H1 (cell line): ENCODE measurements at regions not wholly inside any gene's neighbourhood (a gene's known extent, or its start where the extent isn't known, plus 50 kb on each side); places are given as distances from the start of the nearest gene placed in this dataset.

Experiments
- CTCF ChIA-PET: fragments of 300-600 bp; sonication (Branson Sonifier 250); formaldehyde crosslinking; loops from one replicate; lab custom pipeline; 2021; ENCODE audit not compliant: partially characterized antibody; lab: Charles Lee
- POLR2A ChIA-PET: fragments of 300-600 bp; sonication (Branson Sonifier 250); formaldehyde crosslinking; loops from one replicate; lab custom pipeline; 2021; ENCODE audit warnings: inconsistent platforms; ENCODE audit not compliant: partially characterized antibody; lab: Charles Lee
- DNase-seq, 2 experiments: peaks; one replicate each; pipeline versions ENCODE4 v3.0.0 to v3.0.0-alpha.2; 2010 to 2022; ENCODE audit warnings: low spot score in 2 of 2, low read depth in 1 of 2, mixed read lengths in 1 of 2
- FAIRE-seq: peaks from 2 replicates; lab custom pipeline; 2011; peaks lifted over from hg19 to GRCh38; lab: Jason Lieb, UNC
- H2AFZ ChIP-seq: 2 replicates; pipeline ENCODE4 v1.8.1; 2012; ENCODE audit warnings: low read length, inconsistent platforms
- H2AK5ac ChIP-seq: 2 replicates; pipeline ENCODE4 v1.6.1; 2013; ENCODE audit warnings: low read depth, low read length
- H2BK120ac ChIP-seq: replicated peaks from 2 replicates; pipeline ENCODE3; 2013; ENCODE audit warnings: low read depth, low read length, inconsistent platforms
- H2BK12ac ChIP-seq: 2 replicates; pipeline ENCODE4 v1.6.1; 2013; ENCODE audit warnings: low read depth, low read length
- H2BK15ac ChIP-seq: 2 replicates; pipeline ENCODE4 v1.6.1; 2013; ENCODE audit warnings: low read length
- H2BK20ac ChIP-seq: 2 replicates; pipeline ENCODE4 v1.6.1; 2013; ENCODE audit warnings: low read length
- H2BK5ac ChIP-seq: 2 replicates; pipeline ENCODE4 v1.6.1; 2013; ENCODE audit warnings: low read depth, low read length
- H3K14ac ChIP-seq: 2 replicates; pipeline ENCODE4 v1.6.1; 2013; ENCODE audit warnings: inconsistent platforms; ENCODE audit not compliant: insufficient read length
- H3K18ac ChIP-seq: 2 replicates; pipeline ENCODE4 v1.6.1; 2013; ENCODE audit warnings: low read length; ENCODE audit errors: extremely low read depth
- H3K23ac ChIP-seq: 2 replicates; pipeline ENCODE4 v1.6.1; 2013; ENCODE audit warnings: inconsistent platforms; ENCODE audit not compliant: insufficient read length
- H3K23me2 ChIP-seq: 2 replicates; pipeline ENCODE4 v1.6.1; 2013; ENCODE audit warnings: low read depth, low read length
- H3K27ac ChIP-seq: 2 replicates; pipeline ENCODE4 v1.6.1; 2011; ENCODE audit warnings: low read depth, low read length, inconsistent platforms
- H3K27me3 ChIP-seq, 4 experiments: replicated peaks in 1 of 4; 1 replicate in 1 of 4; 2 replicates in 3 of 4; pipeline versions ENCODE4 v1.6.1 to v1.8.1; 2011 to 2013; ENCODE audit warnings: low read length in 3 of 4, mild to moderate bottlenecking in 3 of 4, inconsistent platforms in 2 of 4, mixed read lengths in 2 of 4, moderate library complexity in 1 of 4; ENCODE audit not compliant: control insufficient read depth in 3 of 4, insufficient read depth in 3 of 4; ENCODE audit errors: extremely low read depth in 1 of 4
- H3K36me3 ChIP-seq, 4 experiments: 2 replicates each; pipeline versions ENCODE4 v1.6.1 to v1.8.1; 2011 to 2013; ENCODE audit warnings: mild to moderate bottlenecking in 4 of 4, low read length in 3 of 4, moderate library complexity in 2 of 4, control low read depth in 1 of 4, inconsistent platforms in 1 of 4; ENCODE audit not compliant: insufficient read depth in 4 of 4, control insufficient read depth in 2 of 4
- H3K4ac ChIP-seq: replicated peaks from 2 replicates; pipeline ENCODE3; 2013; ENCODE audit warnings: low read length, low read depth, mixed read lengths, inconsistent platforms; ENCODE audit not compliant: insufficient read length
- H3K4me1 ChIP-seq, 4 experiments: replicated peaks in 1 of 4; 1 replicate in 1 of 4; 2 replicates in 3 of 4; pipeline versions ENCODE4 v1.6.1 to v1.8.1; 2011 to 2013; ENCODE audit warnings: low read length in 3 of 4, inconsistent platforms in 2 of 4, mixed read lengths in 1 of 4; ENCODE audit not compliant: insufficient read depth in 4 of 4, control insufficient read depth in 3 of 4
- H3K4me2 ChIP-seq, 2 experiments: 2 replicates each; pipeline versions ENCODE4 v1.6.1 to v1.8.1; 2011 to 2013; ENCODE audit warnings: low read depth in 2 of 2, low read length in 2 of 2, control low read depth in 1 of 2, inconsistent platforms in 1 of 2, mild to moderate bottlenecking in 1 of 2; ENCODE audit not compliant: insufficient read depth in 1 of 2
- H3K4me3 ChIP-seq, 4 experiments: fragments of 200-600, 300-600 bp in 1 of 4; sonication (generic), shearing (Covaris generic), sonication (Bioruptor Twin) in 1 of 4; 2 replicates each; pipeline versions ENCODE4 v1.5.1 to v1.8.1; 2011 to 2016; ENCODE audit warnings: low read length in 4 of 4, low read depth in 3 of 4, control low read depth in 2 of 4, inconsistent platforms in 2 of 4, mild to moderate bottlenecking in 2 of 4, mixed read lengths in 1 of 4, moderate library complexity in 1 of 4; ENCODE audit not compliant: insufficient read depth in 2 of 4; ENCODE audit errors: extremely low read depth in 1 of 4
- H3K56ac ChIP-seq: replicated peaks from 2 replicates; pipeline ENCODE3; 2013; ENCODE audit warnings: low read depth, mild to moderate bottlenecking, mixed read lengths, low read length, inconsistent platforms; ENCODE audit not compliant: insufficient read length
- H3K79me1 ChIP-seq: 2 replicates; pipeline ENCODE4 v1.6.1; 2013; ENCODE audit warnings: low read depth, low read length, control low read depth
- H3K79me2 ChIP-seq, 2 experiments: 2 replicates each; pipeline versions ENCODE4 v1.6.1 to v1.8.1; 2012 to 2013; ENCODE audit warnings: low read length in 2 of 2, mild to moderate bottlenecking in 2 of 2, inconsistent platforms in 1 of 2; ENCODE audit not compliant: insufficient read depth in 2 of 2, control insufficient read depth in 1 of 2
- H3K9ac ChIP-seq, 4 experiments: replicated peaks in 1 of 4; 1 replicate in 1 of 4; 2 replicates in 3 of 4; pipeline versions ENCODE4 v1.6.1 to v1.8.1; 2011 to 2013; ENCODE audit warnings: low read depth in 3 of 4, low read length in 3 of 4, control low read depth in 2 of 4, mild to moderate bottlenecking in 2 of 4, moderate library complexity in 2 of 4, inconsistent platforms in 1 of 4; ENCODE audit errors: extremely low read depth in 1 of 4
- H3K9me3 ChIP-seq, 2 experiments: 2 replicates each; pipeline versions ENCODE4 v1.6.1 to v1.8.1; 2012 to 2013; ENCODE audit warnings: mild to moderate bottlenecking in 2 of 2, moderate library complexity in 2 of 2, control low read depth in 1 of 2, inconsistent platforms in 1 of 2, low read depth in 1 of 2, low read length in 1 of 2, mixed read lengths in 1 of 2; ENCODE audit not compliant: insufficient read depth in 2 of 2
- H4K20me1 ChIP-seq, 2 experiments: replicated peaks in 1 of 2; 2 replicates each; pipeline versions ENCODE3 to v1.8.1; 2011 to 2013; ENCODE audit warnings: inconsistent platforms in 2 of 2, low read length in 2 of 2, mild to moderate bottlenecking in 1 of 2; ENCODE audit not compliant: insufficient read depth in 2 of 2, control insufficient read depth in 1 of 2
- H4K5ac ChIP-seq: 2 replicates; pipeline ENCODE4 v1.6.1; 2013; ENCODE audit warnings: low read length, low read depth, mixed read lengths, inconsistent platforms; ENCODE audit not compliant: insufficient read length
- H4K8ac ChIP-seq: 2 replicates; pipeline ENCODE4 v1.8.0; 2013; ENCODE audit warnings: mild to moderate bottlenecking, moderate library complexity, low read length, inconsistent platforms; ENCODE audit not compliant: insufficient read depth; ENCODE audit errors: extremely low read depth
- H4K91ac ChIP-seq: replicated peaks from 2 replicates; pipeline ENCODE3; 2013; ENCODE audit warnings: low read length, mixed read lengths, inconsistent platforms; ENCODE audit not compliant: insufficient read length
- BCL11A ChIP-seq, 2 experiments: IDR thresholded peaks; one replicate each; pipeline ENCODE4 v1.6.1; 2011; ENCODE audit warnings: low read depth in 2 of 2, low read length in 2 of 2, mild to moderate bottlenecking in 2 of 2
- CBX8 ChIP-seq: fragments of 300-800, 300-1000 bp; sonication (generic); IDR thresholded peaks from 2 replicates; pipeline ENCODE4 v1.7.1; 2016; ENCODE audit warnings: low read depth, low read length, borderline replicate concordance
- SUZ12 ChIP-seq: fragments of 200-600 bp; sonication (generic); IDR thresholded peaks from 2 replicates; pipeline ENCODE4 v1.6.1; 2012; ENCODE audit warnings: mild to moderate bottlenecking, inconsistent platforms, low read length, moderate library complexity, mixed read lengths
- YY1 ChIP-seq: IDR thresholded peaks from 2 replicates; pipeline ENCODE4 v1.6.1; 2011; ENCODE audit warnings: low read depth, mild to moderate bottlenecking, low read length
- WGBS, 2 experiments: shearing (Covaris generic) in 1 of 2; methylation state at CpG; one replicate each; pipeline versions ENCODE4 v1.1.6 to v1.1.7; 2013 to 2015; ENCODE audit warnings: low lambda C conversion rate in 2 of 2, mixed read lengths in 2 of 2, inconsistent platforms in 1 of 2, low coverage in 1 of 2, missing lambda C conversion rate in 1 of 2; ENCODE audit not compliant: insufficient replicate concordance in 2 of 2, insufficient coverage in 1 of 2, insufficient read length in 1 of 2; ENCODE audit errors: extremely low coverage in 1 of 2, missing lambda C conversion rate in 1 of 2; 5-methylcytosine and 5-hydroxymethylcytosine counted together
- TF ChIP-seq, protein P1 (sequence below): IDR thresholded peaks from 2 replicates; pipeline ENCODE4 v1.6.1; 2011; ENCODE audit warnings: low read depth, mild to moderate bottlenecking, low read length; ENCODE audit not compliant: insufficient read depth

- H2BK120ac ChIP-seq: no peak overlapping the region
- ChIA-PET CTCF (interaction anchor here (1.4 kb wide), 2 partner anchors 9 to 17 kb away, joined by 3 to 4 read pairs; no protein-coding TSS in a partner anchor), POLR2A (no interaction called here)
- DNase-seq (no peak), FAIRE-seq (no peak)
- no peak overlapping the region for H3K56ac ChIP-seq
- no peak for TF ChIP-seq CBX8
- no peak for TF ChIP-seq YY1
- no peak for TF ChIP-seq SUZ12
- TF ChIP-seq BCL11A (IDR thresholded peaks at IDR 0.05; ENCODE audit: low read depth in 2 of 2, low read length in 2 of 2): no peak
- TF ChIP-seq, protein P1, sequence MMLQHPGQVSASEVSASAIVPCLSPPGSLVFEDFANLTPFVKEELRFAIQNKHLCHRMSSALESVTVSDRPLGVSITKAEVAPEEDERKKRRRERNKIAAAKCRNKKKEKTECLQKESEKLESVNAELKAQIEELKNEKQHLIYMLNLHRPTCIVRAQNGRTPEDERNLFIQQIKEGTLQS: no peak
- H3K9me3 ChIP-seq: peaks cover 18 to 25% of the 10 kb centered on the region in 2 experiments
- no peak overlapping the region for H4K5ac ChIP-seq
- H3K4me3 ChIP-seq: no peak overlapping the region
- H4K20me1 ChIP-seq: no peaks in the 10 kb centered on the region
- H2BK12ac ChIP-seq: no peak overlapping the region
- H3K4me1 ChIP-seq: no peaks in the 10 kb centered on the region
- 94% methylated on average over 16 of the region's 16 CpGs; no CpG with 5 or more reads in 1 of the 2 experiments for WGBS, 2 experiments
- no peaks in the 10 kb centered on the region for H3K23me2 ChIP-seq
- H3K36me3 ChIP-seq: no peaks in the 10 kb centered on the region; a peak in 1 of 8 replicates
- no peak overlapping the region for H3K23ac ChIP-seq
- no peak overlapping the region for H4K8ac ChIP-seq
- H3K9ac ChIP-seq: no peak overlapping the region
- no peak overlapping the region for H2BK15ac ChIP-seq
- H3K4ac ChIP-seq: no peak overlapping the region
- no peak overlapping the region for H2BK5ac ChIP-seq
- H3K79me2 ChIP-seq: no peaks in the 10 kb centered on the region
- no peak overlapping the region for H2BK20ac ChIP-seq
- H4K91ac ChIP-seq: no peak overlapping the region
- no peak overlapping the region for H3K14ac ChIP-seq
- no peak overlapping the region for H3K27ac ChIP-seq
- no peak overlapping the region for H3K18ac ChIP-seq
- no peak overlapping the region for H3K4me2 ChIP-seq
- H2AK5ac ChIP-seq: no peak overlapping the region
- no peak overlapping the region for H2AFZ ChIP-seq
- no peaks in the 10 kb centered on the region for H3K27me3 ChIP-seq
- no peaks in the 10 kb centered on the region for H3K79me1 ChIP-seq
These were observed 73.6 kb upstream of the ZNF804A start for GRCh38 chr2:184524551-184525382.
